HCT116 (cell line): ENCODE measurements at regions not wholly inside any gene's neighbourhood (a gene's known extent, or its start where the extent isn't known, plus 50 kb on each side); places are given as distances from the start of the nearest gene placed in this dataset.

Source experiments
- ATAC-seq: fragments of 200-7000 bp; cut with Tn5 transposase; 2 replicates; pipeline ENCODE4 v1.9.1; 2020; ENCODE audit warnings: mild to moderate bottlenecking, moderate library complexity
- BruUV-seq: library from RNA; stranded (reverse); fragments of 400-500 nt; replicated peaks from 2 replicates; lab custom pipeline; 2021; lab: Mats Ljungman, UMichigan
- CTCF ChIA-PET: fragments of 300-600 bp; sonication (Branson Sonifier 250); formaldehyde crosslinking; loops from one replicate; lab custom pipeline; 2021; ENCODE audit warnings: antibody characterized with exemption; lab: Charles Lee
- POLR2A ChIA-PET: fragments of 300-600, 350-600 bp; sonication (Branson Sonifier 250); formaldehyde crosslinking; loops from one replicate; lab custom pipeline; 2021; ENCODE audit warnings: antibody characterized with exemption; lab: Charles Lee
- RAD21 ChIA-PET, 2 experiments: fragments of 300-600 bp; sonication (Branson Sonifier 250); formaldehyde crosslinking; loops; one replicate each; lab custom pipeline; 2023; ENCODE audit warnings: low total read pairs in 2 of 2; ENCODE audit not compliant: uncharacterized antibody in 2 of 2, unreplicated experiment in 2 of 2, low non-redundant PET in 1 of 2; lab: Charles Lee
- DNase-seq: peaks from one replicate; pipeline ENCODE4 v3.0.0-alpha.2; 2010; ENCODE audit warnings: low read depth, low spot score
- H2AFZ ChIP-seq: fragments of 200-600 bp; shearing (Covaris generic), sonication (generic); 2 replicates; pipeline ENCODE4 v1.6.1; 2017; ENCODE audit warnings: low read depth, mixed run types, mixed read lengths, antibody characterized with exemption, low read length; ENCODE audit not compliant: poor library complexity, severe bottlenecking
- H3K27ac ChIP-seq: 2 replicates; pipeline ENCODE4 v1.5.1; 2012; ENCODE audit warnings: low read depth, low read length
- H3K27me3 ChIP-seq: fragments of 200-600 bp; sonication (generic); 2 replicates; pipeline ENCODE4 v1.6.1; 2016; ENCODE audit warnings: mixed run types, low read length, mixed read lengths; ENCODE audit not compliant: insufficient read depth
- H3K36me3 ChIP-seq, 2 experiments: fragments of 200-500 bp in 1 of 2; fragments of 200-600 bp in 1 of 2; sonication (Bioruptor generic) in 1 of 2; sonication (generic) in 1 of 2; 2 replicates each; pipeline versions ENCODE4 v1.5.1 to v1.6.1; 2014 to 2016; ENCODE audit warnings: low read length in 2 of 2, inconsistent platforms in 1 of 2, mixed read lengths in 1 of 2, mixed run types in 1 of 2; ENCODE audit not compliant: insufficient read depth in 2 of 2, control insufficient read depth in 1 of 2
- H3K4me1 ChIP-seq, 2 experiments: fragments of 200-600 bp in 1 of 2; sonication (generic) in 1 of 2; 2 replicates each; pipeline versions ENCODE4 v1.5.1 to v1.6.1; 2012 to 2017; ENCODE audit warnings: low read length in 2 of 2, inconsistent platforms in 1 of 2, mild to moderate bottlenecking in 1 of 2, mixed read lengths in 1 of 2, mixed run types in 1 of 2, moderate library complexity in 1 of 2; ENCODE audit not compliant: insufficient read depth in 2 of 2, control insufficient read depth in 1 of 2
- H3K4me2 ChIP-seq: fragments of 200-600 bp; sonication (generic); 2 replicates; pipeline ENCODE4 v1.6.1; 2017; ENCODE audit warnings: mixed run types, low read length, mixed read lengths
- H3K4me3 ChIP-seq, 2 experiments: fragments of 200-600 bp in 1 of 2; sonication (generic) in 1 of 2; replicated peaks in 1 of 2; 2 replicates each; pipeline ENCODE4 v1.5.1; 2011 to 2016; ENCODE audit warnings: low read length in 2 of 2, control low read depth in 1 of 2, low read depth in 1 of 2, mild to moderate bottlenecking in 1 of 2, mixed read lengths in 1 of 2, mixed run types in 1 of 2
- H3K79me2 ChIP-seq: fragments of 200-600 bp; sonication (generic); 2 replicates; pipeline ENCODE4 v1.6.1; 2017; ENCODE audit warnings: mild to moderate bottlenecking, mixed run types, low read length, moderate library complexity, mixed read lengths; ENCODE audit not compliant: insufficient read depth
- H3K9ac ChIP-seq: fragments of 200-600 bp; sonication (generic); 2 replicates; pipeline ENCODE4 v1.6.1; 2016; ENCODE audit warnings: low read length, mixed read lengths
- H3K9me2 ChIP-seq: fragments of 200-600 bp; sonication (generic), shearing (Covaris generic); 2 replicates; pipeline ENCODE4 v1.6.1; 2017; ENCODE audit warnings: mixed run types, mild to moderate bottlenecking, moderate library complexity; ENCODE audit not compliant: insufficient read depth
- H3K9me3 ChIP-seq, 2 experiments: fragments of 200-500 bp in 1 of 2; fragments of 200-600 bp in 1 of 2; sonication (Bioruptor generic) in 1 of 2; sonication (generic) in 1 of 2; 2 replicates each; pipeline ENCODE4 v1.6.1; 2014 to 2017; ENCODE audit warnings: low read length in 2 of 2, mixed read lengths in 2 of 2, inconsistent platforms in 1 of 2, low read depth in 1 of 2, mild to moderate bottlenecking in 1 of 2, mixed run types in 1 of 2, moderate library complexity in 1 of 2; ENCODE audit not compliant: control insufficient read depth in 1 of 2, insufficient read depth in 1 of 2
- H4K20me1 ChIP-seq: fragments of 200-600 bp; sonication (generic), shearing (Covaris generic); 2 replicates; pipeline ENCODE4 v1.6.1; 2017; ENCODE audit warnings: mixed run types, mild to moderate bottlenecking, moderate library complexity; ENCODE audit not compliant: insufficient read depth
- CTCF ChIP-seq, 3 experiments: fragments of 200-600 bp in 1 of 3; sonication (generic) in 1 of 3; IDR thresholded peaks in 2 of 3; conservative IDR thresholded peaks in 1 of 3; 2 replicates each; pipeline ENCODE4 v1.5.1; 2012 to 2017; ENCODE audit warnings: low read depth in 2 of 3, low read length in 2 of 3, antibody characterized with exemption in 1 of 3, borderline replicate concordance in 1 of 3, control low read depth in 1 of 3, mild to moderate bottlenecking in 1 of 3, mixed read lengths in 1 of 3, mixed run types in 1 of 3, moderate library complexity in 1 of 3; ENCODE audit not compliant: insufficient read depth in 1 of 3
- EGR1 ChIP-seq: IDR thresholded peaks from 2 replicates; pipeline ENCODE4 v1.6.1; 2012; ENCODE audit warnings: low read depth
- ELF1 ChIP-seq: IDR thresholded peaks from 2 replicates; pipeline ENCODE4 v1.6.1; 2012; ENCODE audit warnings: low read depth, borderline replicate concordance
- EZH2phosphoT487 ChIP-seq: fragments of 200-600 bp; IDR thresholded peaks from 2 replicates; pipeline ENCODE4 v1.6.1; 2018; ENCODE audit warnings: antibody characterized with exemption, borderline replicate concordance
- MAX ChIP-seq: IDR thresholded peaks from 2 replicates; pipeline ENCODE4 v1.6.1; 2012
- POLR2A ChIP-seq: IDR thresholded peaks from 2 replicates; pipeline ENCODE4 v1.7.0; 2011; ENCODE audit warnings: borderline replicate concordance; ENCODE audit not compliant: insufficient read depth, insufficient read length; ENCODE audit errors: extremely low read depth
- TCF7L2 ChIP-seq: IDR thresholded peaks from 2 replicates; pipeline ENCODE4 v1.7.0; 2011; ENCODE audit warnings: borderline replicate concordance, inconsistent platforms; ENCODE audit not compliant: insufficient read depth, insufficient read length; ENCODE audit errors: extremely low read depth
- ZBTB33 ChIP-seq: IDR thresholded peaks from 2 replicates; pipeline ENCODE4 v1.6.1; 2011; ENCODE audit warnings: mild to moderate bottlenecking, low read length, moderate library complexity; ENCODE audit not compliant: insufficient replicate concordance; ENCODE audit errors: extremely low read depth
- intact Hi-C: fragments of 100-400 bp; cut with micrococcal nuclease; formaldehyde crosslinking; loops from 2 replicates; pipeline ENCODE4 v1.10.0; 2022

- Histone ChIP-seq H3K27me3 (peaks cover 61% of the 10 kb centered on the region), H3K27ac (no peak overlapping the region), H3K36me3 (no peaks in the 10 kb centered on the region), H2AFZ (no peak overlapping the region), H3K9me3 (no peaks in the 10 kb centered on the region), H3K4me1 (no peaks in the 10 kb centered on the region), H3K4me2 (no peak overlapping the region), H4K20me1 (no peaks in the 10 kb centered on the region), H3K4me3 (no peak overlapping the region), H3K9ac (no peak overlapping the region), H3K79me2 (no peaks in the 10 kb centered on the region), H3K9me2 (no peaks in the 10 kb centered on the region)
- BruUV-seq: no TSS peak
- intact Hi-C loops: no loop called here
- no peak for DNase-seq
- POLR2A ChIA-PET: no interaction called here
- ATAC-seq: no peak
- no peak for TF ChIP-seq EGR1
- TF ChIP-seq TCF7L2: no peak
- no peak for TF ChIP-seq ZBTB33
- no peak for TF ChIP-seq POLR2A
- no peak for TF ChIP-seq EZH2phosphoT487
- RAD21 ChIA-PET: no interaction called here
- CTCF ChIA-PET: no interaction called here
Observed at GRCh38 chr2:18498531-18498930, 61.9 kb downstream of the RDH14 start.

GRCh38 chr2:18496516-18496915 lies 63.9 kb downstream of the RDH14 start:
- ChIA-PET CTCF (no interaction called here), POLR2A (no interaction called here), RAD21 (no interaction called here)
- Histone ChIP-seq H3K27ac (no peak overlapping the region), H3K4me3 (no peak overlapping the region), H3K9me2 (no peaks in the 10 kb centered on the region), H3K4me2 (no peak overlapping the region), H3K9ac (no peak overlapping the region), H3K36me3 (no peaks in the 10 kb centered on the region), H3K4me1 (no peaks in the 10 kb centered on the region), H2AFZ (no peak overlapping the region), H4K20me1 (no peaks in the 10 kb centered on the region), H3K9me3 (no peaks in the 10 kb centered on the region), H3K27me3 (peaks cover 69% of the 10 kb centered on the region), H3K79me2 (no peaks in the 10 kb centered on the region)
- DNase-seq (no peak), ATAC-seq (no peak)
- TF ChIP-seq ELF1 (no peak), ZBTB33 (no peak), POLR2A (no peak), CTCF (IDR thresholded peaks at IDR 0.05 in 2 of 3, conservative IDR thresholded peaks at IDR 0.05 in 1 of 3; ENCODE audit: borderline replicate concordance in 1 of 3, insufficient read depth in 1 of 3, low read depth in 2 of 3, low read length in 2 of 3) (no peak), EGR1 (no peak), MAX (no peak)
- BruUV-seq: no TSS peak
- intact Hi-C loops: no loop called here
